ENCODE measurements at regions not wholly inside any gene's neighbourhood (a gene's known extent, or its start where the extent isn't known, plus 50 kb on each side); places are given as distances from the start of the nearest gene placed in this dataset.

- DNase-seq = no peak
- no peaks in the 10 kb centered on the region for H3K4me1 Mint-ChIP-seq (ENCODE audit: low read depth, unreplicated experiment)
Observed at GRCh38 chr2:226074391-226074790, 674.9 kb downstream of the NYAP2 start.

GRCh38 chr2:226073496-226074160, 674.1 kb downstream of the NYAP2 start:
- TF ChIP-seq CTCF (IDR thresholded peaks at IDR 0.05; ENCODE audit: unreplicated experiment) = no peak
- no peak for DNase-seq
- H3K9me3 Mint-ChIP-seq (ENCODE audit: low read depth, unreplicated experiment) = peaks cover 3% of the 10 kb centered on the region
- CTCF ChIA-PET = no interaction called here
- no peaks in the 10 kb centered on the region for H3K27me3 Mint-ChIP-seq (ENCODE audit: unreplicated experiment)
- no peak overlapping the region for H3K4me3 Mint-ChIP-seq (ENCODE audit: low read depth, unreplicated experiment)
- H3K36me3 Mint-ChIP-seq (ENCODE audit: insufficient read depth, unreplicated experiment) = no peaks in the 10 kb centered on the region
- no TSS peak for BruUV-seq (replicated peaks)
- intact Hi-C loops (cut with micrococcal nuclease; ENCODE audit: unreplicated experiment) = no loop called here
- no peak overlapping the region for H3K27ac Mint-ChIP-seq (ENCODE audit: unreplicated experiment)
- H3K4me1 Mint-ChIP-seq (ENCODE audit: low read depth, unreplicated experiment) = no peaks in the 10 kb centered on the region

More at GRCh38 chr2:226074391-226074790, 674.9 kb downstream of the NYAP2 start:
- Mint-ChIP-seq H3K9me3 (ENCODE audit: low read depth, unreplicated experiment) (peaks cover 3% of the 10 kb centered on the region), H3K27ac (ENCODE audit: unreplicated experiment) (no peak overlapping the region), H3K4me3 (ENCODE audit: low read depth, unreplicated experiment) (no peak overlapping the region), H3K36me3 (ENCODE audit: insufficient read depth, unreplicated experiment) (no peaks in the 10 kb centered on the region), H3K27me3 (ENCODE audit: unreplicated experiment) (no peaks in the 10 kb centered on the region)
- no TSS peak for BruUV-seq (replicated peaks)
- intact Hi-C loops (cut with micrococcal nuclease; ENCODE audit: unreplicated experiment) = no loop called here
- CTCF ChIA-PET = no interaction called here
- TF ChIP-seq CTCF (IDR thresholded peaks at IDR 0.05; ENCODE audit: unreplicated experiment) = no peak

- no TSS peak for BruUV-seq (replicated peaks)
- no peak for TF ChIP-seq CTCF (IDR thresholded peaks at IDR 0.05; ENCODE audit: unreplicated experiment)
- Mint-ChIP-seq H3K36me3 (ENCODE audit: insufficient read depth, unreplicated experiment) (no peaks in the 10 kb centered on the region), H3K4me3 (ENCODE audit: low read depth, unreplicated experiment) (no peak overlapping the region), H3K4me1 (ENCODE audit: low read depth, unreplicated experiment) (no peaks in the 10 kb centered on the region), H3K9me3 (ENCODE audit: low read depth, unreplicated experiment) (no peaks in the 10 kb centered on the region), H3K27me3 (ENCODE audit: unreplicated experiment) (no peaks in the 10 kb centered on the region), H3K27ac (ENCODE audit: unreplicated experiment) (no peak overlapping the region)
- intact Hi-C loops (cut with micrococcal nuclease; ENCODE audit: unreplicated experiment) = no loop called here
- DNase-seq = no peak
- CTCF ChIA-PET = no interaction called here
Observed at GRCh38 chr2:226066873-226067272, 667.4 kb downstream of the NYAP2 start.

GRCh38 chr2:226066391-226066790, 666.9 kb downstream of the NYAP2 start:
- Mint-ChIP-seq H3K9me3 (ENCODE audit: low read depth, unreplicated experiment) (no peaks in the 10 kb centered on the region), H3K36me3 (ENCODE audit: insufficient read depth, unreplicated experiment) (no peaks in the 10 kb centered on the region), H3K4me1 (ENCODE audit: low read depth, unreplicated experiment) (no peaks in the 10 kb centered on the region), H3K27ac (ENCODE audit: unreplicated experiment) (no peak overlapping the region), H3K27me3 (ENCODE audit: unreplicated experiment) (no peaks in the 10 kb centered on the region), H3K4me3 (ENCODE audit: low read depth, unreplicated experiment) (no peak overlapping the region)
- intact Hi-C loops (cut with micrococcal nuclease; ENCODE audit: unreplicated experiment) = no loop called here
- BruUV-seq (replicated peaks) = no TSS peak
- CTCF ChIA-PET = no interaction called here
- DNase-seq = no peak
- no peak for TF ChIP-seq CTCF (IDR thresholded peaks at IDR 0.05; ENCODE audit: unreplicated experiment)

Measured in Calu3 (cell line).